NCI-H2196 (cell line): ENCODE measurements at regions not wholly inside any gene's neighbourhood (a gene's known extent, or its start where the extent isn't known, plus 50 kb on each side); places are given as distances from the start of the nearest gene placed in this dataset.
A peak's percentile ranks its signal among the peaks of the same experiment; 100 is the strongest.
"Not testable (repeated sequence)": the region's sequence is repeated elsewhere in the genome, so short reads cannot be mapped to it uniquely, and the experiment has no call there.

Source experiments
- DNase-seq: peaks from one replicate; lab custom pipeline; 2025; ENCODE audit not compliant: unreplicated experiment; lab: John Stamatoyannopoulos, UW

DNA sequence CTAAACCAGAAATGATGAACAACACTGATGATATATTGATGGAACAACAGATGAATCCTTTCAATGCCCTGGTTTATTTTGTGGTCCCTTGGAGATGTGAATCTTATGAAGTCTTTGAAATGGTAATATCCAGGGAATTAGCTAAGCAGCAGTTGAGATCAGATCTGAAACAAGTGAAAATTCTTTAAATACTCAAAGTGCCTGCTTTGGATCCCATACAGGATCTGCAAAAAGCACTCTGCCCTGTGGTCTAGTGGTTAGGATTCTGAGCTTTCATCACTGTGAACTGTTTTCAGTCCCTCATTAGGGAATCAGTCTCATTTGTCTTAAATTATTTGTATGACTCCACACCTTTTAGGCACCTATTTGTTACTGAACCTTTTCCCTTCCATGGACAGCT, 211.3 kb upstream of the TGIF2LY start:
- DNase-seq: not testable (repeated sequence)

GRCh38 chrY:3368459-3368858, 210.4 kb upstream of the TGIF2LY start:
- DNase-seq: not testable (repeated sequence)

DNA sequence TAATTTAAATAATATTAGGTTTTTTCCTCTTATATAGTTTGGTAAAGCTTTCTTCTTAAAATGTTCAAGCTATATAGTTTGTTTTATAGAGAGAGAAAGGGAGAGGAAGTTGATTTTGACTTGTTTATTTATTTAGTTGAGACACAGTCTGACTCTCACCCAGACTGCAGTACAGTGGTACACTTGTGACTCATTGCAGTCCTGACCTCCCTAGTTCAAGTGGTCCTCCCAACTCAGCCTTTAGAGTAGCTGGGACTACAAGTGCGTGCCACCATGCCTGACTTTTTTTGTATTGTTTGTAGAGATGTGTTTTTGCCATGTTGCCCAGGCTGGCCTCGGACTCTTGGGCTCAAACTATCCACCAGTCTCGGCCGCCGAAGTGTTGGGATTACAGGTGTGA, 187.4 kb upstream of the TGIF2LY start:
- not testable (repeated sequence) for DNase-seq

GRCh38 chrY:3404241-3404640, 174.6 kb upstream of the TGIF2LY start:
- not testable (repeated sequence) for DNase-seq

DNA sequence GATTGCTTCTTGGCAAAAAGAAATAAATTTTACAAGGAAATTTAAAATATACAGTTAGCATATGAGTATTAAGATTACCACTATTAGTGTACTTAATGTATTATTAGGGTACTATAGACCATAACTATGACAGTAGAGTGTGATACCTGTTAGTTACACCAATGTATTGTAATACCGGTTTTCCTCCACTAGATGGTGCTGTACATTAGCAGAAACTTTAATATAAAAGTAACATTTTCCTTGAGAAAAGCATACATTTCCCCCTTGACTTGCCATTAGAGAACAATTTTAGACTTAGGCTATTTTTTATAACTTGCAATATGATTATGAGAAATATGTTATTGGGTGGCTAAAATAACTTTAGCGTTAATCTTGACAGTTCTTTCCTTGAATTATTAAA, 173.3 kb upstream of the TGIF2LY start:
- DNase-seq: peak; percentile 27

- DNase-seq: not testable (repeated sequence)
These were observed 171.9 kb upstream of the TGIF2LY start for GRCh38 chrY:3406896-3407452.

GRCh38 chrY:3410322-3410892, 168.5 kb upstream of the TGIF2LY start:
- DNase-seq: not testable (repeated sequence)
